Endothelial cell (in vitro differentiated cells): ENCODE measurements at regions not wholly inside any gene's neighbourhood (a gene's known extent, or its start where the extent isn't known, plus 50 kb on each side); places are given as distances from the start of the nearest gene placed in this dataset.

Source experiments
- DNase-seq: peaks from one replicate; pipeline ENCODE4 v3.0.0; 2021; ENCODE audit warnings: low spot score
- H3K27ac Mint-ChIP-seq: one replicate; pipeline ENCODE4 v1.8.0; 2021; ENCODE audit warnings: mixed read lengths, inconsistent platforms; ENCODE audit not compliant: unreplicated experiment
- H3K27me3 Mint-ChIP-seq: one replicate; pipeline ENCODE4 v1.8.0; 2021; ENCODE audit warnings: mild to moderate bottlenecking, moderate library complexity, mixed read lengths, inconsistent platforms; ENCODE audit not compliant: unreplicated experiment
- H3K36me3 Mint-ChIP-seq: one replicate; pipeline ENCODE4 v1.8.0; 2021; ENCODE audit warnings: mild to moderate bottlenecking, low read depth, mixed read lengths, inconsistent platforms; ENCODE audit not compliant: unreplicated experiment
- H3K4me1 Mint-ChIP-seq: one replicate; pipeline ENCODE4 v1.8.0; 2021; ENCODE audit warnings: mild to moderate bottlenecking, mixed read lengths, inconsistent platforms; ENCODE audit not compliant: unreplicated experiment
- H3K4me3 Mint-ChIP-seq: one replicate; pipeline ENCODE4 v1.8.0; 2021; ENCODE audit warnings: mild to moderate bottlenecking, mixed read lengths, inconsistent platforms; ENCODE audit not compliant: unreplicated experiment
- H3K9me3 Mint-ChIP-seq: one replicate; pipeline ENCODE4 v1.8.0; 2021; ENCODE audit warnings: mixed read lengths, inconsistent platforms; ENCODE audit not compliant: unreplicated experiment
- TF ChIP-seq, protein P1 (sequence below): fragments of 200-600 bp; sonication (generic); IDR thresholded peaks from one replicate; pipeline ENCODE4 v1.5.0; 2021; ENCODE audit warnings: antibody characterized with exemption; ENCODE audit not compliant: unreplicated experiment

DNA sequence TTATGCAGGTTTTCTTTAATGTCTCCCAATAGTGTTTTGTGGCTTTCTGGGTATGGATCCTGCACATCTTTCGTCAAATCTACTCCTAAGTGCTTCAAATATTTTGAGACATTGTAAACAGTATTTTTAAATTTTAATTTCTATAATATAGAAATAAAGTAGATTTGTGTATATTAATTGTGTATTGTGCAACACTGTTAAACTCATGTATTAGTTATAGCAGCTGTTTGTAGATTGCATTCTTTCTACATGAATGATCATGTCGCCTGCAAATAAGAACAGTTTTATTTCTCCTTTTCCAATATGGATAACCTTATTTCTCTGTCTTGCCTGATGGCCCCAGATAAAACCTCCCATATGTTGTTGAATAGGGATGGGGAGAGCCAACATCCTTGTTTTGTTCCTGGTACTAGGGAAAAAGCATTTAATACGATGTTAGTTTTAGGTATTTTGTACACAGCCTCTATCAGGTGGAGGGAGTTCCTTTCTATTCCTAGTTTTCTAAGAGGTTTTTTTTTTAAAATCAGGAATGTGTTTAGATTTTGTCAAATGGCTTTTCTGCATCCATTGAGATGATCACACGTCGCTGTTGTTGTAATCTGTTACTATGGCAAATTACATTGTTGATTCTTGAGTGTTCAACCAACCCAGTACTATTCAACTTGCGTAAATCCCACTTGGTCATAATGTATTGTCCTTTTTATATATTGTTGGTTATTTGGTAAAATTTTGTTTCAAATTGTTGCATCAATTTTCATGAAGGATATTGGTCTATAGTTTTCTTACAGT lies 71.1 kb upstream of the DGKG start:
- no peak for DNase-seq
- no peaks in the 10 kb centered on the region for H3K9me3 Mint-ChIP-seq
- H3K4me1 Mint-ChIP-seq, result no peaks in the 10 kb centered on the region
- TF ChIP-seq, protein P1, sequence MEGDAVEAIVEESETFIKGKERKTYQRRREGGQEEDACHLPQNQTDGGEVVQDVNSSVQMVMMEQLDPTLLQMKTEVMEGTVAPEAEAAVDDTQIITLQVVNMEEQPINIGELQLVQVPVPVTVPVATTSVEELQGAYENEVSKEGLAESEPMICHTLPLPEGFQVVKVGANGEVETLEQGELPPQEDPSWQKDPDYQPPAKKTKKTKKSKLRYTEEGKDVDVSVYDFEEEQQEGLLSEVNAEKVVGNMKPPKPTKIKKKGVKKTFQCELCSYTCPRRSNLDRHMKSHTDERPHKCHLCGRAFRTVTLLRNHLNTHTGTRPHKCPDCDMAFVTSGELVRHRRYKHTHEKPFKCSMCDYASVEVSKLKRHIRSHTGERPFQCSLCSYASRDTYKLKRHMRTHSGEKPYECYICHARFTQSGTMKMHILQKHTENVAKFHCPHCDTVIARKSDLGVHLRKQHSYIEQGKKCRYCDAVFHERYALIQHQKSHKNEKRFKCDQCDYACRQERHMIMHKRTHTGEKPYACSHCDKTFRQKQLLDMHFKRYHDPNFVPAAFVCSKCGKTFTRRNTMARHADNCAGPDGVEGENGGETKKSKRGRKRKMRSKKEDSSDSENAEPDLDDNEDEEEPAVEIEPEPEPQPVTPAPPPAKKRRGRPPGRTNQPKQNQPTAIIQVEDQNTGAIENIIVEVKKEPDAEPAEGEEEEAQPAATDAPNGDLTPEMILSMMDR, result no peak
- H3K36me3 Mint-ChIP-seq, result no peaks in the 10 kb centered on the region
- H3K27ac Mint-ChIP-seq, result no peak overlapping the region
- H3K4me3 Mint-ChIP-seq, result no peak overlapping the region
- peaks cover 1% of the 10 kb centered on the region for H3K27me3 Mint-ChIP-seq

DNA sequence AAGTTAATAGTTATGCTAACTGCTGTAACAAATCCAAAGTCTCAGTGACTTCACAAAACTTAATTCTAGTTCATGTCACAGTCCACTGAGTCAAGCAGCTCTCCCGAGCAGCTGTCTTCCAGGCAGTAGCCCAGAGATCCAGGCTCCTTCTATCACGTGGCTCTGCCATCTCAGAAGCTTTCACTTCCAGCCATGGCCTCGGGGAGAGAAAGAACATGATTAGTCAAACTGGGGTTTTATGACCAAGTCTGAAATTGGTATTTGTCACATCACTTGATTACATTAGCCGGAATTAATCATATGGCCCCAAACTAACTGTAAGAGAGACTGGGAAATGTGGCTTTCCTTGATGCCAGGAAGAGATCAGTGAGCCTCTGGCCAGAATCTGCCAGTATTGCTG lies 70.2 kb upstream of the DGKG start:
- no peaks in the 10 kb centered on the region for H3K4me1 Mint-ChIP-seq
- no peaks in the 10 kb centered on the region for H3K9me3 Mint-ChIP-seq
- TF ChIP-seq, protein P1, result no peak
- H3K4me3 Mint-ChIP-seq, result no peak overlapping the region
- no peaks in the 10 kb centered on the region for H3K36me3 Mint-ChIP-seq
- no peak for DNase-seq
- no peak overlapping the region for H3K27ac Mint-ChIP-seq
- peaks cover 3% of the 10 kb centered on the region for H3K27me3 Mint-ChIP-seq

DNA sequence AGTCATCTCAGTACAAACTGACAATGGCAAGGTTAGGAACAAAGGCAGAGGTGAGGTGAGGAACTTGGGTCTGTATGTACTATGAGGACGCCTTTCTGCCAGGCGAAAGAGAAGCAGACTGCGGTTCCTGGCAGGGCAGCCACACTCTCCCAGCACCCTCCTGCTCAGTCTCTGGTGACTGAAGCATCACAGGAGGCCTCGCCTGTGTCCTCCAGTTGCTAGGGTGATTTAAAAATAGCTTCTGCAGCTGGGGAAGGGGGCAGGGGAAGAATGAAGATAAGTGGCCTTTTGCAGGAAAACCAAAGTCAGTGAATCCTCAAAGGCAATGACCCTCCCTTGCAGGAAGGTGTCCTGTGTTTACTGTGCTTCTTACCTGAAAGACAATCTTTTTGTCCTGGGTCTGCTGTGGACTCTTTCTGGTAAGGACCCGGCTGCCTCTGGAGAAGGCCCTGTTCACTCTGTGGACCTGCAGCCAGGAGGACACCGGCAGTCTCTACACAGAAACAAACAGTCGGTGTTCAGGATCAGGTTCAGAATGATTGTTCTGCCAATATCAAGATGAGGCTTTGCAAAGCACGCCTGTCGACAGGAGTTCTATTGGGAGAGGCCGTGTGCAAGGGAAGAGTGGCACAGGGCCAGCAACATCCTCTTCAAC lies 65.7 kb upstream of the DGKG start:
- H3K9me3 Mint-ChIP-seq, result no peaks in the 10 kb centered on the region
- peaks cover 7% of the 10 kb centered on the region for H3K4me1 Mint-ChIP-seq
- TF ChIP-seq, protein P1, result no peak
- H3K36me3 Mint-ChIP-seq, result no peaks in the 10 kb centered on the region
- H3K27me3 Mint-ChIP-seq, result peaks cover 3% of the 10 kb centered on the region
- no peak overlapping the region for H3K4me3 Mint-ChIP-seq
- no peak overlapping the region for H3K27ac Mint-ChIP-seq
- DNase-seq, result no peak

DNA sequence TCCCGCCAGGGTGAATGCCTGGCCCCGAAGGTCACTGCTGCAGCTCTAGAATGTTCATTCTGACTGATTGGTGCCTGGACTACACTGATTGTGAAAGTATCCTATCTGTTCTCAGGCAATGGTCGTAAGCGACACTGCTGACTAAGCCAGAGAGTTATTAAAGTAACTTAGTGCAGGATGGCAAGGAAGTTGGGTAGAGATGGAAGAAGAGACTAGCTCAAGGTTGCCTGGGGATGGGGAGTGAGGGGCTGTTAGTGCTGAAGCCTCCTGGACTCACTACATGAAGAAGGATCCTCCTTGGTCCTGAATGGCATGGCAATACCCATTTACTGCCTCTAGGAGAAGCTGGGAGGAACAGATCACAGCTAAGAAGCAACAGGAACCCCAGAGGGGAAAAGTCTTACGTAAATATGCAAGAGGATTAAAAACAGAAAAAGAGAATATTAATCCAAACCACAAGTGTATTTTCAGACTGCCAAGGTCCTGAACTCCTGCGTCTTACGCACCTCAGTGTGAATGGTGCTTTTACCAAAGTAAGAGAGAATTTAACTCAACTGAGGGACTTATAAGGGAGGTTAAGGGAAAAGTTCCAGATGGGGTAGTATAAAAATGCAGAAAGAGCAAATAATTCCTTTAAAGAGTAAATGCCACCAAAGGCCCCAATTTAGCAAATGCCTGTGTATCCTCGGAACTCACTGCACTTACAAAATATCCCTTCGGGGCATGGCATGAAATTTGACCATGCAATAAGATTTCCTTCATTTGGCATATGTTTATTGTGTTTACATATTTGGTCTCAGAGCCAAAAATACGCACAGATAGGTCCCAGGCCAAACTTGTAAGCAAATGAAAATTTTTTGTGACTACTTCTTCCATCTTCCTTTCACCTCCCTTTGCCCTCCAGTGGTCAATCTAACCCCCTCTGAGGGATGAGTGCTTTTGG lies 64.0 kb upstream of the DGKG start:
- no peak for DNase-seq
- TF ChIP-seq, protein P1, result no peak
- no peaks in the 10 kb centered on the region for H3K9me3 Mint-ChIP-seq
- peaks cover 8% of the 10 kb centered on the region for H3K4me1 Mint-ChIP-seq
- H3K27ac Mint-ChIP-seq, result no peak overlapping the region
- no peaks in the 10 kb centered on the region for H3K36me3 Mint-ChIP-seq
- peaks cover 3% of the 10 kb centered on the region for H3K27me3 Mint-ChIP-seq
- H3K4me3 Mint-ChIP-seq, result no peak overlapping the region
